ENCODE measurements at regions not wholly inside any gene's neighbourhood (a gene's known extent, or its start where the extent isn't known, plus 50 kb on each side); places are given as distances from the start of the nearest gene placed in this dataset.

- Histone ChIP-seq H3K79me2 (no peaks in the 10 kb centered on the region), H3K9me3 (ENCODE audit: low read depth) (no peaks in the 10 kb centered on the region), H3K9me2 (replicated peaks; ENCODE audit: insufficient read depth) (no peaks in the 10 kb centered on the region), H2AFZ (no peak overlapping the region), H3K27me3 (no peaks in the 10 kb centered on the region), H3K4me2 (no peak overlapping the region), H3K4me1 (ENCODE audit: insufficient read depth) (no peaks in the 10 kb centered on the region), H3K36me3 (replicated peaks; ENCODE audit: insufficient read depth, low read depth) (no peaks in the 10 kb centered on the region), H4K20me1 (ENCODE audit: insufficient read depth, poor library complexity, severe bottlenecking) (no peaks in the 10 kb centered on the region), H3K27ac (no peak overlapping the region), H3K4me3 (no peak overlapping the region)
- DNase-seq (ENCODE audit: low spot score), result no peak
- TF ChIP-seq, protein P1, sequence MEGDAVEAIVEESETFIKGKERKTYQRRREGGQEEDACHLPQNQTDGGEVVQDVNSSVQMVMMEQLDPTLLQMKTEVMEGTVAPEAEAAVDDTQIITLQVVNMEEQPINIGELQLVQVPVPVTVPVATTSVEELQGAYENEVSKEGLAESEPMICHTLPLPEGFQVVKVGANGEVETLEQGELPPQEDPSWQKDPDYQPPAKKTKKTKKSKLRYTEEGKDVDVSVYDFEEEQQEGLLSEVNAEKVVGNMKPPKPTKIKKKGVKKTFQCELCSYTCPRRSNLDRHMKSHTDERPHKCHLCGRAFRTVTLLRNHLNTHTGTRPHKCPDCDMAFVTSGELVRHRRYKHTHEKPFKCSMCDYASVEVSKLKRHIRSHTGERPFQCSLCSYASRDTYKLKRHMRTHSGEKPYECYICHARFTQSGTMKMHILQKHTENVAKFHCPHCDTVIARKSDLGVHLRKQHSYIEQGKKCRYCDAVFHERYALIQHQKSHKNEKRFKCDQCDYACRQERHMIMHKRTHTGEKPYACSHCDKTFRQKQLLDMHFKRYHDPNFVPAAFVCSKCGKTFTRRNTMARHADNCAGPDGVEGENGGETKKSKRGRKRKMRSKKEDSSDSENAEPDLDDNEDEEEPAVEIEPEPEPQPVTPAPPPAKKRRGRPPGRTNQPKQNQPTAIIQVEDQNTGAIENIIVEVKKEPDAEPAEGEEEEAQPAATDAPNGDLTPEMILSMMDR (IDR thresholded peaks at IDR 0.05; ENCODE audit: poor library complexity), result no peak
- 95% methylated on average over 13 of the region's 13 CpGs for WGBS (ENCODE audit: low lambda C conversion rate, missing lambda C conversion rate)
Measured at GRCh38 chr11:129573161-129573560, 197.5 kb downstream of the BARX2 start.

- no peaks in the 10 kb centered on the region for H3K36me3 ChIP-seq (replicated peaks; ENCODE audit: insufficient read depth, low read depth)
- H3K4me1 ChIP-seq (ENCODE audit: insufficient read depth), result no peaks in the 10 kb centered on the region
- no peak overlapping the region for H3K4me3 ChIP-seq
- no peaks in the 10 kb centered on the region for H3K27me3 ChIP-seq
- no peak for DNase-seq (ENCODE audit: low spot score)
- no peaks in the 10 kb centered on the region for H3K9me2 ChIP-seq (replicated peaks; ENCODE audit: insufficient read depth)
- TF ChIP-seq EZH2phosphoT487 (IDR thresholded peaks at IDR 0.05; ENCODE audit: low read depth, severe bottlenecking, unreplicated experiment), result no peak
- no peak for TF ChIP-seq EZH2 (IDR thresholded peaks at IDR 0.05; ENCODE audit: borderline replicate concordance)
- TF ChIP-seq, protein P1 (IDR thresholded peaks at IDR 0.05; ENCODE audit: poor library complexity), result no peak
- no peak overlapping the region for H3K4me2 ChIP-seq
- no peaks in the 10 kb centered on the region for H3K9me3 ChIP-seq (ENCODE audit: low read depth)
- H2AFZ ChIP-seq, result no peak overlapping the region
- H4K20me1 ChIP-seq (ENCODE audit: insufficient read depth, poor library complexity, severe bottlenecking), result no peaks in the 10 kb centered on the region
- 94% methylated on average over 13 of the region's 13 CpGs for WGBS (ENCODE audit: low lambda C conversion rate, missing lambda C conversion rate)
- H3K27ac ChIP-seq, result no peak overlapping the region
- no peaks in the 10 kb centered on the region for H3K79me2 ChIP-seq
Measured at GRCh38 chr11:129574431-129574830, 198.8 kb downstream of the BARX2 start.

DNA sequence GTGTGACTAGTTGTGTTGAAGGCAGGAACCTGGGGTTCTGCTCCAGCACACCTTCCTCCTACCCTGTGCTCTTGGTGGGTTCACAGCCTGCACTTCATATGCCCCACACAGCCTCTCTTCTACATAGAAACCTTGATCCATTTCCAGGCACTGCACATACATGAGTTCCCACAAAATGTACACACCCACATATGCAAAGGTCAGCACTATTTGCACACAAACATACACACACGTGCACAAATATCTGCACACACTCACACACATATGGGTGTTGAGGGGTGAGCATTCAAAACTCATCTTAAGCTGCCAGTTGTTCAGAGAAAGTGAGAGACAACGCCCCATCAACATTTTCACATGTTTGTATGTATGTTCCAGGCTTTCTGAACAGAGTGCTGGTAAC lies 201.0 kb downstream of the BARX2 start:
- Histone ChIP-seq H3K9me2 (replicated peaks; ENCODE audit: insufficient read depth) (no peaks in the 10 kb centered on the region), H3K4me1 (ENCODE audit: insufficient read depth) (no peaks in the 10 kb centered on the region), H3K27me3 (no peaks in the 10 kb centered on the region), H3K27ac (no peak overlapping the region), H3K79me2 (no peaks in the 10 kb centered on the region), H3K36me3 (replicated peaks; ENCODE audit: insufficient read depth, low read depth) (no peaks in the 10 kb centered on the region), H3K4me3 (no peak overlapping the region), H2AFZ (no peak overlapping the region), H3K9me3 (ENCODE audit: low read depth) (no peaks in the 10 kb centered on the region), H4K20me1 (ENCODE audit: insufficient read depth, poor library complexity, severe bottlenecking) (no peaks in the 10 kb centered on the region), H3K4me2 (no peak overlapping the region)
- DNase-seq (ENCODE audit: low spot score), result no peak
- no peak for TF ChIP-seq EZH2phosphoT487 (IDR thresholded peaks at IDR 0.05; ENCODE audit: low read depth, severe bottlenecking, unreplicated experiment)
- TF ChIP-seq EZH2 (IDR thresholded peaks at IDR 0.05; ENCODE audit: borderline replicate concordance), result no peak
- TF ChIP-seq, protein P1 (IDR thresholded peaks at IDR 0.05; ENCODE audit: poor library complexity), result no peak
- WGBS (ENCODE audit: low lambda C conversion rate, missing lambda C conversion rate), result 82% methylated on average over 2 of the region's 2 CpGs

DNA sequence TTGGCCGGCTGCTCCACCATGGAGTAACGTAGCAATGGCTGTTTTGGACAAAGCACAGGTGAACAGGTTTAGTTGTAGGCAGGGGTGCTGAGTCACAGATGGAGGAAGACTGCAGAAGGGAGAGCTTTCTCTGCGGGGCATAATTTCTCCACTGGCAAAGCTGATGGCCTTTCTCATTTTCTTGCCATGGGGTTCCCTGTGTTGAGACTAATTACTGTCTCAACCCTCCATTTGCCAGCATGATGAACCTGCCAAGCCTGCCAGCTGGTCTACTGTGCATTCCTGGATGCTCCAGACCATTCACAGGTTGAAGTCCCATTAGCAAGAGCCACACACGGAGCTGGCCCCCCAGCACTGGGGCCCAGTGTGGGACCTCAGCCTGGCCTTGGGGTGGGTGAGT lies 202.4 kb downstream of the BARX2 start:
- no peaks in the 10 kb centered on the region for H3K4me1 ChIP-seq (ENCODE audit: insufficient read depth)
- WGBS (ENCODE audit: low lambda C conversion rate, missing lambda C conversion rate), result 88% methylated on average over 4 of the region's 4 CpGs

More for the DNA sequence above, 202.4 kb downstream of the BARX2 start:
- DNase-seq (ENCODE audit: low spot score), result no peak
- H3K9me2 ChIP-seq (replicated peaks; ENCODE audit: insufficient read depth), result no peaks in the 10 kb centered on the region
- H3K9me3 ChIP-seq (ENCODE audit: low read depth), result no peaks in the 10 kb centered on the region
- no peak overlapping the region for H3K4me2 ChIP-seq
- H3K36me3 ChIP-seq (replicated peaks; ENCODE audit: insufficient read depth, low read depth), result no peaks in the 10 kb centered on the region
- H3K27me3 ChIP-seq, result no peaks in the 10 kb centered on the region
- H3K79me2 ChIP-seq, result no peaks in the 10 kb centered on the region
- TF ChIP-seq EZH2phosphoT487 (IDR thresholded peaks at IDR 0.05; ENCODE audit: low read depth, severe bottlenecking, unreplicated experiment), result no peak
- no peak for TF ChIP-seq EZH2 (IDR thresholded peaks at IDR 0.05; ENCODE audit: borderline replicate concordance)
- TF ChIP-seq, protein P1 (IDR thresholded peaks at IDR 0.05; ENCODE audit: poor library complexity), result no peak
- H3K27ac ChIP-seq, result no peak overlapping the region
- no peak overlapping the region for H3K4me3 ChIP-seq
- no peak overlapping the region for H2AFZ ChIP-seq
- H4K20me1 ChIP-seq (ENCODE audit: insufficient read depth, poor library complexity, severe bottlenecking), result no peaks in the 10 kb centered on the region

All from hepatocyte (in vitro differentiated cells).